GM18951 (cell line): ENCODE measurements at regions not wholly inside any gene's neighbourhood (a gene's known extent, or its start where the extent isn't known, plus 50 kb on each side); places are given as distances from the start of the nearest gene placed in this dataset.

Experiments used
- POLR2A ChIP-seq: IDR thresholded peaks from 4 replicates; pipeline ENCODE4 v1.6.1; 2011; ENCODE audit warnings: mild to moderate bottlenecking; ENCODE audit not compliant: insufficient read length, insufficient read depth; ENCODE audit errors: extremely low read depth
- in situ Hi-C: fragments of 300-500 bp; cut with MboI; formaldehyde crosslinking; loops from one replicate; pipeline ENCODE4 v1.12.0; 2022; ENCODE audit warnings: low sequenced_read_pairs, mixed read lengths, inconsistent platforms; ENCODE audit not compliant: unreplicated experiment

- in situ Hi-C loops, result no loop called here
- no peak for TF ChIP-seq POLR2A
Measured at GRCh38 chr2:38131676-38132075, 55.7 kb upstream of the CYP1B1 start.

- no peak for TF ChIP-seq POLR2A
- in situ Hi-C loops, result no loop called here
Measured at GRCh38 chr2:38130876-38131275, 54.9 kb upstream of the CYP1B1 start.

GRCh38 chr2:38129987-38130386 is 54.0 kb upstream of the CYP1B1 start:
- in situ Hi-C loops, result loop anchor here (10.0 kb wide), 2 partner anchors 145 to 235 kb away; no protein-coding TSS in a partner anchor

GRCh38 chr2:38129481-38129880 is 53.5 kb upstream of the CYP1B1 start:
- no peak for TF ChIP-seq POLR2A
- in situ Hi-C loops, result loop anchor here (10.0 kb wide), 2 partner anchors 145 to 235 kb away; no protein-coding TSS in a partner anchor

More at GRCh38 chr2:38129987-38130386, 54.0 kb upstream of the CYP1B1 start:
- TF ChIP-seq POLR2A, result no peak

- in situ Hi-C loops, result loop anchor here (10.0 kb wide), 2 partner anchors 144 to 234 kb away; no protein-coding TSS in a partner anchor
- no peak for TF ChIP-seq POLR2A
Measured at GRCh38 chr2:38128653-38129052, 52.7 kb upstream of the CYP1B1 start.

GRCh38 chr2:38127277-38127676 is 51.3 kb upstream of the CYP1B1 start:
- no peak for TF ChIP-seq POLR2A
- in situ Hi-C loops, result loop anchor here (10.0 kb wide), 2 partner anchors 142 to 232 kb away; no protein-coding TSS in a partner anchor

GRCh38 chr2:38125842-38126241 is 49.9 kb upstream of the CYP1B1 start:
- in situ Hi-C loops, result loop anchor here (10.0 kb wide), 2 partner anchors 141 to 231 kb away; no protein-coding TSS in a partner anchor
- no peak for TF ChIP-seq POLR2A
